ENCODE measurements at regions not wholly inside any gene's neighbourhood (a gene's known extent, or its start where the extent isn't known, plus 50 kb on each side); places are given as distances from the start of the nearest gene placed in this dataset.
"Not testable (repeated sequence)": the region's sequence is repeated elsewhere in the genome, so short reads cannot be mapped to it uniquely, and the experiment has no call there.

- H3K4me1 ChIP-seq (ENCODE audit: insufficient read depth, low read length); H3K9me3 ChIP-seq (ENCODE audit: low read depth, low read length); H3K4me3 ChIP-seq (ENCODE audit: low read length); H3K27me3 ChIP-seq (ENCODE audit: insufficient read depth, low read length): not testable (repeated sequence)
Observed at GRCh38 chr7:65633587-65634404, 239.1 kb upstream of the VKORC1L1 start.

DNA sequence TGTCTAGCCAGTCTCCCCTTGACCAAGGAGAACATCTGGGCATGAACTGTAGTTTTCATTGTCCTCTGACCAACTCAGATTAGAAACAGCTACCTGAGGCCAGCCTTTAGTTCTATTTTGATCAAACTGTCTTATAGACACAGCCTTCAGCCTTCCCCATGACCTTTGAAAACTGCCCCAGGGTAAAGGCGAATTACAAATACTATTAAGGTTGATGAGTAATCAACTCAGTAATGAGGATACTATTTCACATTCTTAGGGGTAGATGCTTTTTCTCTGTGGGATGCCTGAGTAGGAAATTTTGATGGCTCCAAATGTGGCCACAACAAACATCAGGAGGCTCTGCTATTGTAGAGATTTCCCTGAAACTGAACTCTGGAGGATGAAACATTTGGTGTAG is 234.0 kb upstream of the VKORC1L1 start:
- not testable (repeated sequence) for H3K4me1 ChIP-seq (ENCODE audit: insufficient read depth, low read length); H3K9me3 ChIP-seq (ENCODE audit: low read depth, low read length); H3K27me3 ChIP-seq (ENCODE audit: insufficient read depth, low read length); H3K4me3 ChIP-seq (ENCODE audit: low read length)

DNA sequence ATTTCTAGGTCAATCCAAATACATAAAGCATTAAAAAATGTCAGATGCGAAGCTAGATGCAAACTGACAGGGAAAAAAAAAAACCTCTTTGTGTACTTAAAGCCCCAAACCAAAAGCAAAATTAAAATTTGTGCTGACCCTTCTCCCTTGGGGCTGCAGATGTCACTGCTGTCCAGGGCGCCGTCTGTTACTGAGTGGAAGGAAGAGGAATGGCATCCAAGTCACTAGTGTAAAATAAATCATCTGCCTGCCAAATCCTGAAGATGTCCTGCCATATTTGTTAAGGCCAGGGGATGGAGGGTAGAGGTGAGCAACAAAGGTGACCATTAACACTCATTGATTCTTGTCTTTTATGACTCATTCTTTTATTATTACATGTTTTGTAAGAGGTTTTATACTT is 233.2 kb upstream of the VKORC1L1 start:
- H3K4me3 ChIP-seq (ENCODE audit: low read length); H3K9me3 ChIP-seq (ENCODE audit: low read depth, low read length); H3K4me1 ChIP-seq (ENCODE audit: insufficient read depth, low read length); H3K27me3 ChIP-seq (ENCODE audit: insufficient read depth, low read length): not testable (repeated sequence)

GRCh38 chr7:65643498-65643897 is 229.4 kb upstream of the VKORC1L1 start:
- not testable (repeated sequence) for H3K4me3 ChIP-seq (ENCODE audit: low read length); H3K27me3 ChIP-seq (ENCODE audit: insufficient read depth, low read length); H3K4me1 ChIP-seq (ENCODE audit: insufficient read depth, low read length); H3K9me3 ChIP-seq (ENCODE audit: low read depth, low read length)

GRCh38 chr7:65647153-65647964 is 225.5 kb upstream of the VKORC1L1 start:
- not testable (repeated sequence) for H3K27me3 ChIP-seq (ENCODE audit: insufficient read depth, low read length); H3K4me1 ChIP-seq (ENCODE audit: insufficient read depth, low read length); H3K4me3 ChIP-seq (ENCODE audit: low read length); H3K9me3 ChIP-seq (ENCODE audit: low read depth, low read length)

DNA sequence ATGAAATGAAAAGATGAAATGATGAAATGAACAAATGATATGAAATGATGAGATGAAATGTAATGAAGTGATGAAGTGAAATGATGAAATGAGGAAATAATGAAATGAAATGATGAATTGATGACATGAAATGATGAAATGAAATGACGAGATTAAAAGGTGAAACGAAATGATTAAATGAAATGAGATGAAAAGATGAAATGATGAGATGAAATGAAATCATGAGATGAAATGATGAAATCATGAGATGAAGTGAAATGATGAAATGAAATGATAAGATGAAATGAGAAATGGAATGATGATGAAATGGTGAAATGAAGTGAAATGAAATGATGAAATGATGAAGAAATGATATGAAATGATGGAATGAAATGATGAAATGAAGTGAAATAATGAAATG is 221.7 kb upstream of the VKORC1L1 start:
- not testable (repeated sequence) for H3K27me3 ChIP-seq (ENCODE audit: insufficient read depth, low read length); H3K4me3 ChIP-seq (ENCODE audit: low read length)

DNA sequence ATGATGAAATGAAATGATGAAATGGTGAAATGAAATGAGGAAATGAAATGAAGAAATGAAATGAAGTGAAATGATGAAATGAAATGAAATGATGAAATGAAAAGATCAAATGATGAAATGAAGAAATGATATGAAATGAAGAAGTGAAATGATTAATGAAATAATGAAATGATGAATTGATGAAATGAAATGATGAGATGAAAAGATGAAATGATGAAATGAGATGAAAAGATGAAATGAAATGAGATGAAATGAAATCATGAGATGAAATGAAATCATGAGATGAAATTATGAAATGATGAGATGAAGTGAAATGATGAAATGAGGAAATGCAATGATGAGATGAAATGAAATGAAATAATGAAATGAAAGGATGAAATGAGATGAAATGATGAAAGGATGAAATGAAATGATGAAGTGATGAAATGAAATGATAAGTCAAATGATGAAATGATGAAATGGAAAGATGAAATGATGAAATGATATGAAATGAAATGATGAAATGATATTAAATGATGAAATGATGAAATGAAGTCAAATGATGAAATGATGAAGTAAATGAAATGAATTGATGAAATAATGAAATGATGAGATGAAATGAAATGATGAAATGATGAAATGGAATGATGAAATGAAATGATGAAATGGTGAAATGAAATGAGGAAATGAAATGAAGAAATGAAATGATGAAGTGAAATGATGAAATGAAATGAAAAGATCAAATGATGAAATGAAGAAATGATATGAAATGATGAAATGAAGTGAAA is 220.9 kb upstream of the VKORC1L1 start:
- not testable (repeated sequence) for H3K4me3 ChIP-seq (ENCODE audit: low read length); H3K9me3 ChIP-seq (ENCODE audit: low read depth, low read length); H3K27me3 ChIP-seq (ENCODE audit: insufficient read depth, low read length); H3K4me1 ChIP-seq (ENCODE audit: insufficient read depth, low read length)

More for the DNA sequence above, 221.7 kb upstream of the VKORC1L1 start:
- H3K9me3 ChIP-seq (ENCODE audit: low read depth, low read length); H3K4me1 ChIP-seq (ENCODE audit: insufficient read depth, low read length): not testable (repeated sequence)

- H3K9me3 ChIP-seq (ENCODE audit: low read depth, low read length); H3K4me1 ChIP-seq (ENCODE audit: insufficient read depth, low read length); H3K4me3 ChIP-seq (ENCODE audit: low read length); H3K27me3 ChIP-seq (ENCODE audit: insufficient read depth, low read length): not testable (repeated sequence)
Observed at GRCh38 chr7:65652669-65653068, 220.2 kb upstream of the VKORC1L1 start.

DNA sequence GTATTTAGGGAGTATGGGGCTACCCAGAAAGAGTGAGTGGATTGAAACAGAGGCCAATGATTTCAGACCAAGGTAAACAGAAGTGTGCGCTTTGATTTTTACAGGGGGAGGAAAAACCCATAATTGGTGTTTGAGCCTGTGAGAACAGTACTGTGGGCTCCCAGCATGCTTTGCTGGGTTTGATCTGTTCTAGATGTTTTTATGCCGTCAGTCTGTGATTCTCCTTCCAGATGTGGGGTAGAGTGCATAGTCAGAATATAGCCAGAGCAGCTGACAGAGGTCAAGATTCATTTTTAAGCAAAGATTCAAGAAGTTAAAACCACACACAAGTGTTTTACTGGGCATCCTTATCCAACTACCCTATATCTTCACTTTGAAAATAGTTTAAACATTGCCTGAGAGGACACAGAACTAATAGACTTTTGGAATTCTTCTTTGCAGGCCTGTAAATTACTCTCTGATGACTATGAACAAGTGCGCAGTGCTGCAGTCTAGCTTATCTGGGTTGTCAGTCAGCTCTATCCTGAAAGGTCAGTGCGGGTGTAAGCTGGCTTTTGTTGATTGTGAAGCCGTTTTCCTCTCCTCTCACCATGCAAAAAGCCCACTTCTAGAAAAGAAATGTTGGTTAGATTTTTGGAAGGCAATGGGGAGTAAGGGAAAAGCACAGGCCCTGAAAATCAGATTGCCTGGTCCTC is 216.2 kb upstream of the VKORC1L1 start:
- not testable (repeated sequence) for H3K9me3 ChIP-seq (ENCODE audit: low read depth, low read length); H3K4me1 ChIP-seq (ENCODE audit: insufficient read depth, low read length); H3K27me3 ChIP-seq (ENCODE audit: insufficient read depth, low read length); H3K4me3 ChIP-seq (ENCODE audit: low read length)

GRCh38 chr7:65683362-65683761 is 189.5 kb upstream of the VKORC1L1 start:
- H3K9me3 ChIP-seq (ENCODE audit: low read depth, low read length); H3K27me3 ChIP-seq (ENCODE audit: insufficient read depth, low read length); H3K4me1 ChIP-seq (ENCODE audit: insufficient read depth, low read length); H3K4me3 ChIP-seq (ENCODE audit: low read length): not testable (repeated sequence)

GRCh38 chr7:65699026-65699714 is 173.7 kb upstream of the VKORC1L1 start:
- not testable (repeated sequence) for H3K9me3 ChIP-seq (ENCODE audit: low read depth, low read length); H3K27me3 ChIP-seq (ENCODE audit: insufficient read depth, low read length); H3K4me3 ChIP-seq (ENCODE audit: low read length); H3K4me1 ChIP-seq (ENCODE audit: insufficient read depth, low read length)

DNA sequence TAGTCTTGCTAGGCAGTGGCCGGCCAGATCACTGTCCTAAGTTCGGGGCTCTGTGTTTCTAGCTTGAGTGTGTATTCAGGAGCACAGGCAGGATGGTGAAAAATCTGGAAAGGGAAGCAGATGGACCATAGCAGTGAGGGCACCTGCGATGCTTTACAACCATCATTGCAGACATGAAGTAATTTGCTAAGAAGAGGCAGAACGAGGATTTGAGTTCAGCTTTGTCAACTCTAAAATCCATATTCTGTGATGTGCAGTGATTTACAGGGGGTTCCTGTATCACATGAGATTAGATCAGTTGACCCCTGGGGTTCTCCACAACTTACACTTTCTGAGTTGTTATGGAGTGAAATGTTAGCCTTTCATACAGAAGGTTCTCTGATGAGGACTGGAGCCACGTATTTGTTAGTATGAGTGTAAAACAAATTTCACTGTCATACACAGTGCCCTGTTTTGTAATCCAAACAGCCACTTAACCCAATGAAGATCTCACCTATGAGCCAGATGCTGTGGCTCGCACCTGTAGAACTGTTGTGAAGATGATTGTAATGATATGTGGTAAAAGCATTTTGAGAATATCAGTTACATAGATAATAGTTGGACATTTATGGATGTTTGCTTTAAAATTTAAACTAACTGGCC is 173.0 kb upstream of the VKORC1L1 start:
- not testable (repeated sequence) for H3K9me3 ChIP-seq (ENCODE audit: low read depth, low read length); H3K27me3 ChIP-seq (ENCODE audit: insufficient read depth, low read length); H3K4me1 ChIP-seq (ENCODE audit: insufficient read depth, low read length); H3K4me3 ChIP-seq (ENCODE audit: low read length)

DNA sequence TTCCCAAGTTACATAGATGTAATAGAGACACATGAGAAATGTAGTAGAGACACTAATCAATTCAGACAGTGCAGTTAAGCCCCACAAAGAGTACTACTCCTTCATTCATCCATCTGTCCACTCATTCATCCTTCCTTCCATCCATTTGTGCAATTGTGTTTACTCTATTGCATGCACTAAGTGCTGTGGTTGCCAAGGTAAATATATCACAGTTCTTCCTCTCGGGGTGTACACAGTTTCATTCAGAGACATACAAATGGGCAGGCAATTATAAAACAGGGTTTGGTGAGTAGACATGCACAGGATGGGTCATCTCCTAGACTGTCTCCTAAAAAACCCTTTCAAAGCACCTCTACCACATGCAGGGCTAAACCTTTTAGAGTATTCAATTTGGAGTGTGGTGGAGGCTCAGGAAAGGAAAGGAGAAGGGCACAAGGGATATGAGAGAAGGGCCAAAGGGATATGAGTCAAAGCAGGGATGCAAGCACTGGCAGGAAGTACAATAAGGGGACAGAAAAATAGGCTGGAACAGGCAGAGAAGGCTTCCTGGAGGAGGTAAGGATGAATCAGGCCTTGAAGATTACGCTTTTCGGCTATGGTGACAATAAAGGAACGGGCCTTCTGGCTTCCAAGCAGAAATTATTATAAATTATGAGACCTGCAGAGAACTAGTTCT is 153.6 kb upstream of the VKORC1L1 start:
- not testable (repeated sequence) for H3K4me1 ChIP-seq (ENCODE audit: insufficient read depth, low read length); H3K9me3 ChIP-seq (ENCODE audit: low read depth, low read length)

DNA sequence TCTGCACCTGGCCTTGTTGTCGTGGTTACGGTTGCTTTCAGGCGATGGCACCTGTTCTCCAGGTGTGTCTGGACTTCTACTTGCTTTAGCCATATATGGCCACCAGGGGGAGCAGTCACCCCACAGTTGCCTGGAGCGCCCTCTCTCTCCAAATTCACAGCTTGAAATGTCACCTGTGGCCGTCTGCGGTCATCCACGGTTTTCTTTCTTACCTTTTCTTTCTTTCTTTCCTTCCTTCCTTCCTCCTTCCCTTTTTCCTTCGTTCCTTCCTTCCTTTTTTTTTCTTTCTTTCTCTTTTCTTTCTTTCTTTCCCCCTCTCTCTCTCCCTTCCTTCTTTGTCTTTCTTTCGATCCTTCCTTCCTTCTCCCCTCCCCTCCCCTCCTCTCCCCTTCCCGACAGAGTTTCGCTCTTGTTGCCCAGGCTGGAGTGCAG is 150.5 kb upstream of the VKORC1L1 start:
- no peaks in the 10 kb centered on the region for H3K4me1 ChIP-seq (ENCODE audit: insufficient read depth, low read length)
- no peaks in the 10 kb centered on the region for H3K27me3 ChIP-seq (ENCODE audit: insufficient read depth, low read length)
- no peaks in the 10 kb centered on the region for H3K9me3 ChIP-seq (ENCODE audit: low read depth, low read length)
- H3K4me3 ChIP-seq (ENCODE audit: low read length): no peak overlapping the region

More for the DNA sequence above, 153.6 kb upstream of the VKORC1L1 start:
- not testable (repeated sequence) for H3K27me3 ChIP-seq (ENCODE audit: insufficient read depth, low read length); H3K4me3 ChIP-seq (ENCODE audit: low read length)
